Stimulated activated naive CD8-positive, alpha-beta T cell treated with anti-CD3 and anti-CD28 coated beads, Interleukin-15, Interleukin-2, amounts not matched to agents 100 U/mL and 50 U/mL, for 24 hours (primary cell): ENCODE measurements at regions not wholly inside any gene's neighbourhood (a gene's known extent, or its start where the extent isn't known, plus 50 kb on each side); places are given as distances from the start of the nearest gene placed in this dataset.

Source experiments
- ATAC-seq: fragments of 150-1000 bp; cut with Tn5 transposase; one replicate; pipeline ENCODE4 v1.10.0; 2021
- DNase-seq: peaks from one replicate; pipeline ENCODE4 v3.0.0; 2021

- ATAC-seq = no peak
- no peak for DNase-seq
Measured at GRCh38 chr7:41524876-41525275, 178.0 kb downstream of the INHBA start.

GRCh38 chr7:41520445-41520844, 182.4 kb downstream of the INHBA start:
- no peak for DNase-seq
- ATAC-seq = no peak

DNA sequence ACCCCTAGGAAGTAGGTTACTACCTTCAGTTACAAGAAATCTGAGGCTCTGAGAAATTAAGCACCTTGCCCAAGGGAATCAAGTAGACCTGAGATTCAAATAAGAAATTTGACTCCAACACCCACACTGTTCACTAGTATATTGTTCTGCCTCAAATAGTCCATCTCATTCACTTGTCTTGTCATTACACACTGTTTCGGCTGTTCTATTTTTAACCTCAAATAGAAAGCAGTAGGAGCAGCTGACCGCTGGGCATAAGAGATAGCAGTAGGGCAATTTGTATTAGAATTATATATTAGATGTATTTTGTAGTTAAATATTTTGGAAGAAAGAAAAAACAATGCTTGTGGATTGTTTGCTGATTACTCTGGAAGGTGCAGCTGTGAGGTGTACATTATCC, 185.1 kb downstream of the INHBA start:
- DNase-seq = no peak
- ATAC-seq = no peak

DNA sequence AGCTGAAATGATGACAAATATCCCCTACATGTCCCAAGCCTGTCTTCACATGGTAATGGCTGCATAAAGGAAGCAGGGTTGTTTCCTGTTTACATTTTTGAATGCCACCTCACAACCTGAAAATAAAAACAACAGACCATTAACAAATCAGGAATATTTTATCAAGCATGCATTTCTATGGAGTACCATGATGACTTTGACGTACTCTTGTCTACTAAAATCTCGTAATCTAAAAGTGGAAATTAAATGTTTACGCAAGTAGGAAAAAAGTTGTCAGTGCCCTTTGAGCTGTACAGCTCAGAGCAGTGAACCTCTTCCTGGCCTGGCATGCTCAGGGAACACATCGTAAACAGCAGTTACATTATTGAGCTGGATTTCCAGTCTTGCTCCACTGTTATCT, 194.1 kb downstream of the INHBA start:
- DNase-seq = no peak
- ATAC-seq = no peak

DNA sequence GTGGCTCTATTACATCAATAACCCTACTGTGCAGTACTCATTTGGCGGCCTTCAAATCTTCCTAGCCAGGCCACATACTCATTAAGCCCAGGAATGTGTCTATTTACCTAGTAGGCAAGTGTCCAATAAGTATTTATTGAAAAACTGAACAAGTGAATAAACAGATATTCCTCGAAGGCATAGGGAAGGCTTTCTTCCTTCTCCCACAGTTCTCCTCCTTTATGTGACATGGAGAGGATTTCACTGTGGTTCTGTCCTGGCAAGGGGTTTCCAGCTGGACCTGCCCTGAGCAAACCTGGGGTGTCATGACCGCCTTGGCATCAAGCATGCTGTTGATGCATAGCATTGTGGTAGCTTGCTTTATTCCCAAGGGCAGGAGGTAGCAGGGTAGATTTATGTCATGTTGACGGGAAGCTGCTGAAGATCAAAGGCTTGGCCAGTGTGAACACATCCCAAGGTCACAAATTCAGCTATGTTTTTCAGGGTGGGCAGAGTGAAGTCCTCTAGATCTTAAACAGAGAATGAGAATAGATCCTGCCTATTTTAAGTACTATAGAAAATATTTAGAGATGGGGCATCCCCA, 195.1 kb downstream of the INHBA start:
- DNase-seq (no peak), ATAC-seq (no peak)

GRCh38 chr7:41504214-41504980, 198.5 kb downstream of the INHBA start:
- no peak for ATAC-seq
- DNase-seq = no peak

DNA sequence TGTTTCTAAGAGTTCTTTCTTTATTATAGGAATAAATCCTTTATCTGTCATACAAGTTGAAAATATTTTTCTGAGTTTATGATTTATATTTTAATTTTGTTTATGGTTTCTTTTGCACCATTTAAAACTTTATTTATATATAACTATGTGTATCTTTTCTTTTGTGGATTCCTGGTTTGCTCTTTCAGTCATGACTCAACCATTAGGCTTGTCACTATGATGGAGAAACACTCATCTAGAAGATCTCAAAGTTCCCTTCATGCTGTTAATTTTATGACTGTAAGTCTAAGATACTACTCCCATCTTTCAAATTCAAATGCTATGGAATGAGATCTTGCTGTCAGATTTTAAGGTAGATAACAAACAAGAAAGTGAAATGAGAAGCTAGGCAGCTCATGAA, 199.5 kb downstream of the INHBA start:
- DNase-seq (no peak), ATAC-seq (no peak)

- no peak for DNase-seq
- ATAC-seq = no peak
Measured at GRCh38 chr7:41501466-41501865, 201.4 kb downstream of the INHBA start.

GRCh38 chr7:41501006-41501405, 201.9 kb downstream of the INHBA start:
- DNase-seq = no peak
- no peak for ATAC-seq

DNA sequence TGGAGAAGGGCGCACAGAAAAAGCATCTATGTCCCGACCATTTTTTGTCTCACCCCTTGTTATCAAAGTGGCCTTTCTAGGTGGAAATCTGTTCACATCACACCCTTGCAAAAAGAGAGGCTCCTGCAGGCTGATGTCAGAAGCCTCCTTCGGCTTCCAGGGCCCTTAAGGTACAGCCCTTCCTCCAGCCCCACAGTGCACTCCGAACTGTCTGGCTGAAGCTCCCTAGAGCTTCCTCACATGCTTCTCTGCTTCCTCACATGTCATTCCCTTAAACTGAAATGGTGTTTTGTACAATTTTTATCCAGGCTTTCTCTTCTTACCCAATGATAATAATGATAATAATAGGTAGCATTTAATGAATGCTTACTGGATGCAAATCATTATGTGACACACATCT, 210.3 kb downstream of the INHBA start:
- DNase-seq (no peak), ATAC-seq (no peak)

DNA sequence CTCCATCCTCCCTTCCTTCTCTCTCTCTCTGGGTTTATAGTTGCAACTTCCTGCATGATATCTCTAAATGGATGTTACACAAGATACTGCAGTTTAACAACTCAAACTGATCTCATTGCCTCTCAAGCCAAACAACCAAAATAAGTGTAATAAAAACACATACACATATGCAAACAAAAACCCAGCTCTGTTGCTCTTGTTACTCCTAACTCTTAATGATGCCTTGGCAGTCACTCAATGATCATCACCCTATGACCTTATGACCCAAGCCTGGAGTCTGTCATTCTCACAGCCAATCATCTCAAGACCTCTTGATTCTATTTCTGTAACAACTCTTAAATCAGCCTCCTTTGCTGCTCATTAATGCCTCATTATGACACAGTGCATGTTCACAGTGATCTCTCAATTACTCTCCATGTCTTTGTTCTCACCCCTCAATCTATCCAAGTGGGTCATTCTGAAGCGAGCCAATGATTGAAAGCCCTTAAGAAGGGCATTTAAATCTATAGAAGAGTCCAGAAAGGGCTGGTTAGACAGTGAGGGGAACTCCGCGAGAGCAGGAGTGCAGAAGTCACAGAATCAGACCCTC, 210.9 kb downstream of the INHBA start:
- DNase-seq (no peak), ATAC-seq (no peak)

DNA sequence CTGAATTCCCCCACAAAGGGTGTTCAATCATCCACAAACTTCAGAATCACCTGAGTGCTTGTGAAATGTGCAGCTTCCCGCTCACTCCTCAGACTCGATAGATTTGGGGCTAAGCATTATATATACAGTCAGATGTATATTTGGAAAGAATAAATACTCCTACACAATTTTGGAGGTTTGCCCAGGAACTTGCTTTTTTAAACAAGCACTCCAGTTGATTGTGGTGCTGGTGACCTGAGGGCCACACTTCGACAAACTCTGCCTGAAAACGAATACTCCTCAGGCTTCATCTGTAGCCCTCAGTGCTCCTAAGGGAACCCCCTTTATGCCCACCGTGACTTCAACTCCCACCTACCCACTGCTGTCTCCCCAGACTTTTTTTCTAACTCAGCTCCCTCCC, 211.6 kb downstream of the INHBA start:
- DNase-seq = no peak
- no peak for ATAC-seq

DNA sequence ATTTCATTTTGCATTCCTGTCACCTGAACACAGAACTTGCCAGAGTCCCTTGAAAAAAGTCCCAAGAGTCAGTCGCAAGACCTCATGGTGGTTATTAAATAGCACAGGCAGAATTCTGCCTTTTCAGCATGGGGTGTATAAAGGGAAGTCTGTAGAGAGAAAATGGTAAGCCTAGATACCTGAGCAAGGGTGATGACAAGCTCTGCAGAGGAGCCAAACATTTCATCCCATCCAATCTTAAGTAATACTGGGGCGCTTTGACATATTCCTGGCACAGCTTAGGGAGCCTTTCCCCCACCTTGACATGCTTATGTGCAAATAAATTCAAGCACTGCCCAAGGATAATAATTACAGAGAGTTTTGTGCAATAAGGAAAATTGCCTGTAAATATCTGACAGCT, 213.0 kb downstream of the INHBA start:
- DNase-seq (no peak), ATAC-seq (no peak)

- no peak for DNase-seq
Measured at GRCh38 chr7:41487229-41487940, 215.5 kb downstream of the INHBA start.

GRCh38 chr7:41481353-41481752, 221.5 kb downstream of the INHBA start:
- ATAC-seq = no peak
- DNase-seq = no peak

More at GRCh38 chr7:41487229-41487940, 215.5 kb downstream of the INHBA start:
- no peak for ATAC-seq

DNA sequence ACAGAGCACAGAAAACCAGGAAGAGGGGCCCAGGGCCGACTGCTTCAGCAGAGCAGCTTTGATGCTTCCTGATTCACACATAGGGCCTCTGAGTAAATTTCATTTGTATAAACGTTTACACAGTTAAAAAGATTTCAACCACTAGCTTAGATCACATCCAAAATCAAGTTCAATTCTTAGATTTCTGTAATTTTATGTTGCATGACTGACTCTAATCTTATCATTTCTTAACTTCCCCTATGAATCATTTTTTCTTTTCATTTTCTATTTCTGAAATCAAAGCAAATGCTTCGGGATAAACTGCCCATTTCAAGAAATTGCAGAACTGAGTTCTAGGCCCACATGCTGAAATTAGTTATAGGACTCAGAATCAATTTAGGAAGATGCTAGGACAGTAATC, 224.7 kb downstream of the INHBA start:
- DNase-seq (no peak), ATAC-seq (no peak)

DNA sequence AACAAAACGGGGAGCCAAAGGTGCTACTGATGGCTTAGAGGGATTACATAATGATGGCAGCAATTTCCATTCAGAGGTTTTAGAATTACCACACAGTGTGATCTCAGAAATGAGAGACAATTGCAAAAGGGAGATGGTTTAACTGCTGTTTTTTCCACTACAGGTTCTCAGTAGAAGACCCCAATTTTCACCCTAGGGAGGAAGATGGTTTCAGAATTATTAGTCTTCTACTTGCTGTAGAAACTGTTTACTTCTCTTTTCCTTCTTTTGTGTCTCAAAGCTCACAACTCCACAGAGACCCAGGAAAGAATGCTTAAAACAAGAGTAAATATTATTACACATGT, 226.5 kb downstream of the INHBA start:
- no peak for DNase-seq
- no peak for ATAC-seq

- DNase-seq (no peak), ATAC-seq (no peak)
Measured at GRCh38 chr7:41475801-41476459, 227.0 kb downstream of the INHBA start.

DNA sequence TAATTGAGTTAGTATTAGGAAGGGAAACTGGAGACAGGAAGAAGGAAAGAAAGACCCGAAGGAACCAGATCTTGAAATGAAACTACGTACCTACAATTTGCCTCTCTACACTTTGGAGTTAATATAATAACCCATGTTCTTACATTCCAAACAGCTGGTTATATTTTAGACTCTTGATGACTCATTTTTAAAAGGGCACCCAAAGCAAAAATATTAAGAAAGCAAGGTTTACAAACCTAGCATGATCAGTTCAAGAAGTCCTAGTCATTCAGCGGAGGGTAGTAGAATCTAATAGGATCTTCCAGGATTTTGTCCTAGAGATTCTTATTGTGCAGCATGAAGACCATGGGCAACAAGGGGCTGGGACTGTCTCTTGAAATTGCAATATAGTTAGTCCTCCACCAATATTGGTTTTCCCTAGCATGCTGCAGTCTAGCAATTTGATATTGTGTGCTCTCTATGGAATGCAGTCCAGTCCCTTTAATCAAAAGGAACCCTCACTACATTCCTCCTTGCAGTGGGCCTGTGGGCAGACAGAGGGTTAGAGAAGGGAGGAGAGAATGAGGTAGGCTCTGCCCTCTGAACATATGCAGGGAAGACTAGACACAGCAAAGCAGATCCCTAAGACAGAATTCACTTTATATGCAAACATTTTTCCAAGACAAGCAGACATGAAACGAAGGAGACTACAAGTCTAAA, 230.3 kb downstream of the INHBA start:
- ATAC-seq (no peak), DNase-seq (no peak)

GRCh38 chr7:41470081-41470480, 232.8 kb downstream of the INHBA start:
- DNase-seq (no peak), ATAC-seq (no peak)

- DNase-seq (no peak), ATAC-seq (no peak)
Measured at GRCh38 chr7:41467596-41467995, 235.3 kb downstream of the INHBA start.

- ATAC-seq (no peak), DNase-seq (no peak)
Measured at GRCh38 chr7:41466760-41467384, 236.0 kb downstream of the INHBA start.
